HG03442 (cell line): ENCODE measurements at regions not wholly inside any gene's neighbourhood (a gene's known extent, or its start where the extent isn't known, plus 50 kb on each side); places are given as distances from the start of the nearest gene placed in this dataset.
"Not testable (repeated sequence)": the region's sequence is repeated elsewhere in the genome, so short reads cannot be mapped to it uniquely, and the experiment has no call there.

Source experiments
- ATAC-seq: cut with Tn5 transposase; IDR thresholded peaks from one replicate; pipeline ENCODE4 v1.9.1; 2021; ENCODE audit warnings: mild to moderate bottlenecking, moderate library complexity; ENCODE audit not compliant: unreplicated experiment

DNA sequence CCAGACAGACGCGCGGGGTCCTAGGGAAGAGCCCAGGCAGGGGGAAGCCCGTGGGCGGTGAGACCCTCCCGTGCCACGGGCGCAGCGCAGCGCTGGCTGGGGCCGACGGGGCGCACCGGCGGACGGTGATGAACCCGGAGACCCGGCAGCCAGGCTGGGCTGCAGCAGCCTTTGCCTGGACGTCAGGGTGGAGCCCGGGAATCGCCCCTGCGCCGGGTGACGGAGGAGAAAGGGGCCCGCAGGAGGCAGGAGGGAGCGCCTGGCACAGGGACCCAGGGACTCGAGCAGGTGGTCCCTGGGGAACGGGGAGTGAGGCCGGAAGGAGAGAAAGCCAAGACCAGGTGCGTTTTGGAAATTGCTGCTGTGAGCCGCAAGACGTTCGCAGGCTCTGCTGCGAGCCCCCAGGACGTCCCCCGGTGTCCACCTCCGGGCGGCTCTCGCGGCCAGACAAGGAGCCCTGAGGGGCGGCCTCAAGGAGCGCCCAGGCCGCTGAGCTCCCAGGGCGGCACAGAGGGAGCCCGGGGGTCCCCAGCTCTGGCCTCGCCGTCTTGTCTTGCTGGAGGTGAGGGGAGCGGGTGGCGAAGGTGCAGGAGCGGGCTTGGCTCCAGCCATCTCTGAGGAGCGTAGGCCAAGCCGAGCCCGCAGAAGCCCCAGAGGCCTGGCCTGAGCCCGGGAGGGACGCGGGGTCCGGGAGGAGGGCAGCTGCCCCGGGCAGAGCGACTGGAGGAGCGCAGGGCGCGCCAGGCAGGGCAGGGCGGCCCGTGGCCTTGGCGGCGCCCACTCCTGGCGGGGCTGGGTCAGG is 191.2 kb upstream of the PDE10A start:
- ATAC-seq = no peak

DNA sequence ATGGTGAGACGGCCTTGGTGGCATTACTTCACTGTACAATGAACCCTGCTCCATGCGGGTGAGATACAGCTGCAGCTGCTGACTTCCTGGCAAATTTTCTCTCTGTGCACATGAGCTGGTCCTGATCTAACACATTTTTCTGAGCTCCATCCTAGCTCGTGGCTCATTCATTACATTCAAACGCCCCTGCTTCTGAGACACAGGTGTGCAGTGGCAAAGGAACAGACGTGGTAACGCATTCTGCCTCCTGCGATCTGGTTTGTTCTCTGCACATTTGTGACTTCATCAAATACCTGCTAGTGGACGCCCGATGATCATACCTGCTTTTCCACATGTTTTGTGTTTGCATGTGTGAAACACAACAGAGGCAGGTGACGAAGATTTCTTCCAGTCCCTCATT is 189.6 kb upstream of the PDE10A start:
- no peak for ATAC-seq

DNA sequence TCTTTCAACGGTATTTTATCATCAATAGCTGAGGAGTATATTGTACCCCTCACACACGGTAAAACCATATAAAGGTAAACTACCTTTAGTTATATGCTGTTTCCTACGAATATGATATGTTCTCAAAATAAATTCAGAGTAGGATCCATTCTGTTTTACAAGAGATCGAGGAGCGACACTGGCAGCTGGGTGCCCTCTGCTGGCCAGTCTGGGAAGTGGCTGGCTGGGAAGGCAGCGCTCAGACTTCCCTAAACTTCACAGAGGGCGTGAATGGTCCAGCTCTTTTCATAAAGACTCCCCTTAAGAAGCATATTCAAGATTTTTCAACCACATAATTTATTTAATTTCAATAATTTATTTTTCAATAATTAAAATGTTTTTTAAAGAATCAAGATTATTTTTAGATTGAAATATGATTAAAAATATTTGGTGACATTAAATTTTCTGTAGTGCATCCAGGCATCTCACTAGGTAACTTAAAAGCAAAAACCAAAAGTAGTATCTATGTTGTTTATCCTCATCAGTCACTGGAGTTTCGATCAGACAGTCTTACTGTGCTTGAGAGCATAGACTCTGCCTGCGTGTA is 187.5 kb upstream of the PDE10A start:
- ATAC-seq = peak; percentile 81

DNA sequence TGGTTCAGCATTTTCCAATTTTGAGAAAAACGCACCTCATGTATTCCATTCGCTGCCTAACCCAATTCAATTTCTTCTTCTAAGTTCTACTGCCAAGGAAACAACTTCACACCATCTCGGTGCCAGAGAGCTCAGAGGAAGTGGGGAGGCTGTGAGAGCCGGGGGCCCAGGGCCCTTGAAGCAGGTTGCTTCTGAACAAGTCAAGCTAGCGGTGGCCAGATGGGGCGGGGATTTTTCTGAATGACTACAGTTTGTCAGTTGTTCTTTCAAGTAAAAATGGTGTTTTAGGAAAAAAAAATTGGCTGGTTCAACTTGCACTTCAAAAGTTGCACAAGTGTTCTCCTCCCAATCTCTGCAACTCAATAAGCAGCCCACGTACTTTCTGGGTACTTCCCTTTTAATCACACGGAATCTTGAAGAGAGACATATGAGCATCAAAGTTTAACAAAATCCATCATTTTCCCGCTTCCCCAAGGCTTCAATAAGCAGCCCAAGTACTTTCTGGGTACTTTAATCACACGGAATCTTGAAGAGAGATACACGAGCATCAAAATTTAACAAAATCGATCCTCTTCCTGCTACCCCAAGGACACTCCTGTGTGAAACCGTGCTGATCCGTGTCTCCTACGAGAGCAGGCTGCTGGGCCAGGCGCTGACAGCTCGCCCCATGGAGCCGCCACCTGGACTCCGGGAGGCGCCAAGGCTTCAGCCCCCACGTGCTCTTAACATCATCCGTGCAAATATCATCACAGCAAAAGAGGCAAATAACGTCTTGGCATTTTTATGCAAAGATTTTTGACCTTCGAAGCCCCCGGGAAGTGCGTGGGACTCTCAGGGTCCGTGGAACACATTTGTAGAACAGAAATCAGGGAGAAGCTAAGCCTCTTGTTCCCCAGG is 186.7 kb upstream of the PDE10A start:
- no peak for ATAC-seq

DNA sequence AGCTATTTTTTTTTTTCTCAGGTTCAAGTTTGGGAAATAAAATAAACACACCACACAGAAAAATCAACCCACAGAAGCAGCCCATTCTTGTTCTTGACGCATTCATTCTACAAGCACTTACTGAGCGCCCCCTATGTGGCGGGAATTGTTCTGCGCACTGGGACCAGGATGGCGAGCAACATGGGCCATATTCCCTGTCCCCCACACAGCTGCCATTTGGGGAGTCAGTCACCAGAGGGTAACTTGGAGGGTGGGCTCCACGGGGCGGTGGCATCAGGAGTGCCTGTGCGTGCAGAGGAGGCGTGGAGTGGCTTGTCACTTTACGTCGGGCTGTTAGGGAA is 185.0 kb upstream of the PDE10A start:
- no peak for ATAC-seq

DNA sequence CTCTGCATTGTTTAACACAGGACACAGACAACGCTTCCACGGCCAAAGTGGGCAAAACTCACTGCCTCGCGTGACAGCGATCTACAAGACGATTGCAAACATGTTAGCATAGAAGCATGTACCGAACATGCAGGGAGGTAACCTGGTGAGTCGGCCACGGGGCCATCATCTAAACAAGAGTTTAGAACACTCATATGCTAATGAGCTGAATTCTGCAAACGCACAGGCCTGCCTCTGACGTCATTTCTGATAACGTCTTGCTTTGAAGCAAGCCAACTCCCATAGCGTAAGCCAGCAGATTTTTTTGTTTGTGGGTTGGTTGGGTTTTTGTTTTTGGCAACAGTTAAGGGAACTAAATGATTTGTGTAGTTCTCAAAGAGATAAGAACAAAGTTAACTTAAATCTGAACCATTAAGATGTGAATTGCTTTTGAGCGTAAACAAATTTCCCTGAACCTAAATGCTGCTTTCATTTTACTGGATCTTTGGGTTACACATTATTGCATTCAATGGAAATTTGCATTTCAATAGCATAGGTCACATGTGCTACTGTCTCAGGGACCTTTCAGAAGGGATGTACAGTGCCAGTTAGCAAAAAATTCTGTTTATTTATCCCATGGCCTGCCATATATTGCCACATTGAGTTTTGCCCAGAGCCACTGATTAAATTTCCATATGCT is 184.5 kb upstream of the PDE10A start:
- no peak for ATAC-seq

DNA sequence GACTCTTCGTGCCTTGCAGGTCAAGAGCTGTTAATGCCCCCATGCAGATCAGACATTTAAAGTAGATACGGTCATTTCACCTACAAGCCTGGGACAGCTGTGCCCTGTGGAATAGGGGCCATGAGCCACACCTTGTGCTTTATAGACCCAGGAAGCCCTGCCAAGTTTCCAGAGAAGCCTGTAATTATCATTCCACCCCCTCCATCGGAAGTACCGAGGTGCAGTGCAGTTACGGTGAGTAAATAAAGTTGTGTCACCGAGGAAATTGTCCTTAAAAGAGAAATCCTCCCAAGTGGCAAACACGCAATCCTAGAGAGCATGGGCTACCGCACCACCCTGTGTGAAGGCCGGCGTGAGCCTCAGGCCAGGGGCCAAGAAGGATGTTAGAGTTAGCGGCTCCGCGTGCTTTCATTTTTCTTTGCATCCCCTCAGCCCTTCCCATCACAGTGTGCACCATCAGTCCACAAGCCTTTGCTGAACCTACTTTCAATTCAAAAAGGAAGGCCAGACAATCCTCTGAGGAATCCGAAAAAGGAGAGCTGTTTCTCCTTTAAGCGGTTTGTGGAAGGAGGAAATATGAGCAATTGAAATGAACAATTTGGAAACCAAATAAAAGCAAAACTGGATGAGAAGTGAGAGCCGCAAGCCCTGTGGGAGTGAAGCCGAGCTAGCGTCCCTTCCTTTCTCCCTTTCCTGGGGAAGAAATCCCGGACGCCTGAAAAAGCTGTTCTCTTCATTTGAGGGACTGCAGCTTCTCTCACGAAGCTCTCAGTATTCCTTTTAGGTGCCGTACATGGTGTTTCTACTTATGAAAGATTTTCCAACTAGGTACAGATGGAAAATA is 183.3 kb upstream of the PDE10A start:
- ATAC-seq = no peak

DNA sequence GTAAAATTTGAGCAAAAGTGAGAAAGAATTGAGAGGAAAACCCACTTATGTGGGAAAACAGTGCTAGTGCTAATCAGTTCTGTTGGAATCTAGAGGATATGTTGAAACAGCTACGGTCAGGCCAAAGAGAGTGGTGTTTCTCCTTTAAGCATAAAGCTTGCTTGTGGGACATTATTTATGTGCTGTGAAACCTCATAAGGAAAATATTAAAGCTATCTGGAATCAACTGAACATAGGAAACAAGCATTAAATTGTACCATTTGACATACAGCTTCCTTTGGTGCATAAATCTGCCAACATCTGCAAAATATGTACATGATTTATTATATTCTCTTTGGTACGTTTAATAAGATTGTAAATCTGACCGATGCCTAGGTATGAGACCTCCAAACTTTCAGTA is 182.5 kb upstream of the PDE10A start:
- ATAC-seq = no peak

DNA sequence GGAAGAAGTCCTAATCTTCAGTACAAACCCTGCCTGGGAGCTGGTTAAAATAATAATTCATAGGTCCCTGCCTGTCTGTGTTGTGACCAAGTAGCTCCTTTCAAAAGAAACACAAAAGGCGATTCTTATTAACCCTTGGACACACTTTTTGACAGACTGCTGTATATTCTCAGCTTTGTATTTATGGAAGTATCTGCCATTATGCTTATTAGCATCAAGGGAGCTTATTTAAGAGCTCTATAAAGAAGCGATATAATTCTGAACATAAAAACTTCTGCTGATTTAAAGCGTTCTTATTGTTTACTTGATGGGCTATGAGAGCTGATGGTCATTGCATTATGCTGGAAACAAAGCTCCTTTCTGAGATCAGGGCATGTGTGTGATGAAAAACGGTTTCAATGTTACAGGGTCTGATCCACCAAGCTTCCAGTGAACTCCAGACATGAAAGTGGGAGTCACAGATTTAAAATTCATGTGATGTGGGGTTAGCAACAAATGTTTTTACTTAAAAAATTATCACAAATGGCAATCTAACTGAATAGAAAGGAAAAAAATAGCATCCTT is 181.8 kb upstream of the PDE10A start:
- no peak for ATAC-seq

DNA sequence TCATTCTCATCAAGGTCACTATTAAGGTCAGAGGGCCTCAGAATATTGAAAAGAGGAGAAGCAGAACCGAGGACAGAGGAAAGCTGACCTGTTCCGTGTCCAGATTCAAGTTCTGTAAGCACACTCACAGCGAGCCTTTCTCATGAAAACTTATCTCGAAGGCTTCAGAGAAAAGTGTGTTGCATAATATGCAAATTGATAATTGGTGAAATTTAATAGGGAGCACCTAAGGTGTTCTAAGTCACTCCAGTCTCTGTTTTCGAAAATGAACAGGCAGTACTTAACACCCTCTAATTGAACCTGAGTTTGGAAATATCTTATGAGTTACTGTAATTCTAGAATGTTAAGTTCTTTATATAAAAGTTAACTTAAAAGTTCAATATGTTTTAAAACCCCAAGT is 181.2 kb upstream of the PDE10A start:
- ATAC-seq = no peak

DNA sequence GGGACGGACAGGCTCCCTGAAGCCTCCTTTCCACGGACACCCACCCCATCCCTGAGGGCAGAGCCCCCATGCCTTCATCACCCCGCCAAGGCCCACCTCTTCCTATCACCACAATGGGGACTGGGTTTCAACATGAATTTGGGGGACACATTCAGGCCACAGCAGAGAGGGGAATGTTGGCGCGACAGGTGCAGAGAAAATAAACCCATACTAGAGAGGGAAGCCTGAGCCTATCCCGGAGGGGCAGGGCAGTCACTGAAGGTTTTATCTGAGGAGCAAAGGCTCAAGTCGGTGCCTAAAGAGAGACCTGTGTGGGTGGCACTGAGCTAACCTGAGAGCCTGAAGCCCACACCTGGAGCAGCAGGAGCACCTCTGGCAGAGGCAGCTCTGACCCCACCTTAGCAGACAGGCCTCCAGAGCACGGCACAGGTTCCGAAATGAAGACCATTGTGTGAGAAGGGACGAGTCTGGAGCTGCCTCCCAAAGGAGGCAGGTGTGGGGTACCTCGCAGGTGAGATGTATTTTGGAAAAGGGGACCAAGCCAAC is 180.6 kb upstream of the PDE10A start:
- no peak for ATAC-seq

DNA sequence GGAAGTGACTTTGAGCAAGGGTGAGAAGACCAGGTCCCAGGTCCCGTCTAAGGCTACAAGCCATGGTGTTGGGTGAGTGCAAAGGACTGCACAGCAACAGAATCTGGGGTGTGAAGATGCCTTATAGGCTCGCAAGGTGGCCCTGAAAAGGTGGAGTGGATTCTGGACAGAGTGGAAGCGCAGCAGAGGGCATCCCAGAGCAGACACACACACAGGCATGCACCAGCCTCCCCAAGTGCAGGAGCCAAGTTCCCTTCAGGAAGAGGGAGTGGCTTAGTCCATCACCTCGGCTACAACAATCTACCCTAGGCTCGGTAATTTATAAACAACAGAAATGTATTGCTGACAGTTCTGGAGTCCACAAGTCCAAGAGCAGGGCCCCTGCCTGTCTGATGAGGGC is 180.1 kb upstream of the PDE10A start:
- ATAC-seq = no peak

DNA sequence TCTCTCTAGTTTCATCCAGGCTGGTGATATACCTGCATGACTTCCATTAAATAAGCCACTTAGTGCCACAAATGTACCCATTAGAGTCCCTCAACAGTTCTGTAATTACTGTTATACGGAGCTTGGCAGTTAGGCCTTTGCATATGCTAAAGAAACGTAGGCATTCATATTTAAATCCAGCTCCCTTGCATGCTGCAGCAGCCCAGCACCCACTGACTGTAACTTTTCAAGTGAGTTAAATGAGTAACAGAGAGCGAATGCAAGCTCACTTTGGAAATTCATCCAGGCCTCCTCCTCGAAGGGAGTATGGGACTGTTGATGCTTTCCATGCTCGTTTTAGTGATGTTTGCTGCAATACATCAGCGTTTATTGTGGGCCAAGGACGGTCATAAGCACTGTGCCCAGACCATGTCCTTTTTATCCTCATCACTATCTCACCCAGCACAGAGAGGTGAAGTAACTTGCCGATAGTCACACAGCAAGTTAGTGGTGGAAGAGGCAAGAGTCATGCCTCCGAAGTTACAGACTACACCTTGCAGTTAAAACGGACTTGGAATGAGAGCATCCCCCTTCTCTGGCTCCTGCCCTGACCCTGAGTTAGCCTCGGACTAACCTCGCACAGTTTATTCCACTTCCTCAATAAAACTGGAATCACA is 179.4 kb upstream of the PDE10A start:
- ATAC-seq = no peak

DNA sequence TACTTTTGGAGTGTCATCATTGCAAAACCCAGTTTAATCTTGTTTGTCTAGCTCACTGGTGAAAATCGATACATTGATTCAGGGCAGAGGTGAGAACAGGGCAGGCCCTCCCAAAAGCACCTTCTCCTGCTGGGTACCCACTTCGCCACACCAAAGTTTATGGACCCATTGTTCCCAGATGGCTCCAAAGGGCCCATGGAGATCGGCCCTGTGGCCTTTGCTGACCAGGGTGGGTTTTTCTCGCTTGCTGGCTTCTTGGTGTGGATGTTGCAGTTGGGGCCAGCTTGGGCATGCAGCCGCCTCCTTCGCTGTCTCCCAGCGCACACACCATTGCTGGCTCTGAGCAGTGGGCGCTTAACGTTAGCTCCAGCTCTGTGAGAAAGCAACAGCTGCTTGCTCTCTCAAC is 178.1 kb upstream of the PDE10A start:
- ATAC-seq = no peak

DNA sequence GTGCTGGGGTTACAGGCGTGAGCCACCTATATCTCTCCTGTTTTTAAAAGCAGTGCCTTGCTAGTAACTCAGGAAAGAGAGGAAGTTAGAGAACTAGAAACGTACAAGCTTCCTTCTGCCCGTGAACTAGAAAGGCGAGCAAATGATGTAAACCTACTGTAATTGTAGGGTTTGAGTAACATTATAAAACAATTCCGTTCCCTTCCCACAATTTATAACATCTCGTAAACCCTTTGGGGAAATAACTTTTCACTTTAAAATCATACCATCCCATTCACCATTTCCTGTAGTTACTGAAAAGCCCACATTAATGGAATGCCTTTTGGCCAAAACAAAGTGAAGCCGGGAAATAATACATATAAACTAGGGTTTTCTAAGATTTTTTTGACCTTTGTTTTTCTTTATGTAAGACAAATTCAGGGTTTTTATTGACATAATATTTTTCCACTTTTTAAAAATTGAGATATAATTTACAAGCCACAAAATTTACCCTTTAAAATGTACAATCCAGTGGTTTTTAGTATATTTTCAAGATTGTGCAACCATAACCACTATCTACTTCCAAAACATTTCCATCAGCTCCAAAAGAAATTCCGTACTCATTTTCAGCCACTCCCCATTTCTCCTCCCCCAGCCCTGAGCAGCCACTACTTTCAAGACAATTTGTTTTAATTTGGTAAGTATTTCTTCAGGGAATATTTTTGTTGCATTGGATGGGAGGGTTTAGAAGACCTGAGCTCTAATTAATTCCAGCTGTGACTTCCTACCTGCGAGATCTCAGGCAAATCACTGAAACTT is 175.1 kb upstream of the PDE10A start:
- no peak for ATAC-seq

DNA sequence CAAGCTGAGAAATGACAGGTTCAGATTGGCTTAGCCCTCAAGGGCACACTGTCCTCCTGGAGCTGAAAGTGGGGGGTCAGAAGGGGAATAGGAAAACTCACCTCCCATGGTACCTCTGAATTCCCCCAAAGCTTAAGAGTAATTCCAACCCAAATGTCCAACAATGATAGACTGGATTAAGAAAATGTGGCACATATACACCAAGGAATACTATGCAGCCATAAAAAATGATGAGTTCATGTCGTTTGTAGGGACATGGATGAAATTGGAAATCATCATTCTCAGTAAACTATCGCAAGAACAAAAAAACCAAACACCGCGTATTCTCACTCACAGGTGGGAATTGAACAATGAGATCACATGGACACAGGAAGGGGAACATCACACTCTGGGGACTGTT is 173.6 kb upstream of the PDE10A start:
- not testable (repeated sequence) for ATAC-seq

DNA sequence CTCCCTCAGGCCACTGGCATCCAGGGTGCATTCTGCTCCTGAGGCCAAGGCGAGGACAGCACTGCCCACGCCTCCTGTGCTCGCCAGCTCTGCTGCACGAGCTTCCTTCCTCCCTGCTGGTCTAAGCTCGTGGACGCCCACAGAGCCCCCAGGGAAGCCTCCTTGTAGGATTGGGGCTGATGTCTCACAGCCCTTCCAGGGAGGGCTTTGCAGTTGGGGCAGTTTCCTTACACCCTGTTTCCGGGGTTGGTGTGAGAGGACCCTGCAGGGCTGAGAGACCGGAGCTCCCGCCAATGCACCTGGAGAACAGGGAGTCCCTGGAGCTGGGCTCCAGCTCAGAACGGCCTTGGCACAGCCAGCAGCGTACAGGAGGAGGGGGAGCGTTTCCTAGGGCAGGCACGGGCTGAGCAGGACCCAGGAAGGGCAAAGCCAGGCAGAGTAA is 172.4 kb upstream of the PDE10A start:
- ATAC-seq = no peak

DNA sequence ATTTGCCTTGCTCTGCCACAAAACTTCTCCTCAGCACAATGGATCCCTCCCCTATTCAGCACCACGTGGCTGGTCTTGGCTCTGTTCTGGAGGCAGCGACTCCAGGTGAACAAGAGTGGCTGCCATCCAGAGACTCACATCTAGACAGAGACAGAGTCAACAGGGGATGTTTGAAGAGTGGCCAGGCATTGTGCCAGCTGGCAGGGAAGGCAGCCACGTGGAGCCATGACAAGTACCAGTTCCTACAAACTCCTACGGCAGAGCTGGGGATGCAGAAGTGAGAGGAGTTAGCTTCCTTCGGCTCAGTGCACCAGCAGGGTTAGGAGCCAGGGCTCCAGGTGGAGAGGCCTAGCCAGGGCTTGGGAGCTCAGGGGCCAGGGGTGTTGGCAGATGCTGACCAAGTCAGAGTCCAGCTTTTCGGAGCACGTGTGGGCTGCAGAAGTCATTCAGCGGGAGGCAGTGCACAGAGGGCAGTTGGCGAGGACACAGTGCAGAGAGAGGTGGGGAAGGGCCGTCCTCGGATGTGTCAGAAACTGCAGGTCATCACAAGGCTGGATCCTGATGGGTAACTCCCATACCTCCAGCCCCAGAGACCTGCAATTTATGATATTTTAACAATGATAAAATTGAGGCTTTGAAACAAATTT is 171.7 kb upstream of the PDE10A start:
- ATAC-seq = no peak
